ENCODE measurements at regions not wholly inside any gene's neighbourhood (a gene's known extent, or its start where the extent isn't known, plus 50 kb on each side); places are given as distances from the start of the nearest gene placed in this dataset.

GRCh38 chr7:50209461-50210135 lies 94.9 kb upstream of the IKZF1 start:
- H3K27ac ChIP-seq (ENCODE audit: control insufficient read depth, insufficient read depth, low read length), result no peak overlapping the region
- no peak for DNase-seq (ENCODE audit: low read depth, low spot score)
- no peak overlapping the region for H3K4me3 ChIP-seq (ENCODE audit: control insufficient read depth in 2 of 3, extremely low read depth in 1 of 3, insufficient read depth in 2 of 3, low read depth in 1 of 3, low read length in 3 of 3)
- no peak overlapping the region for H3K9ac ChIP-seq (ENCODE audit: control insufficient read depth, extremely low read depth, insufficient read depth, low read length)
- H3K4me1 ChIP-seq (ENCODE audit: control insufficient read depth, extremely low read depth, insufficient read depth, low read length), result no peaks in the 10 kb centered on the region
- H3K27me3 ChIP-seq (ENCODE audit: control insufficient read depth, extremely low read depth, insufficient read depth, low read length), result no peaks in the 10 kb centered on the region
- FAIRE-seq, result no peak
- no peaks in the 10 kb centered on the region for H4K20me1 ChIP-seq (ENCODE audit: control insufficient read depth, extremely low read depth, insufficient read depth, low read length)
- dilution Hi-C loops (cut with MboI; ENCODE audit: extremely low pct_ligation_motif_present, low sequenced_read_pairs), result no loop called here
- H3K4me2 ChIP-seq (ENCODE audit: control insufficient read depth, extremely low read depth, insufficient read depth, low read depth, low read length), result no peak overlapping the region
- H3K36me3 ChIP-seq (ENCODE audit: control insufficient read depth in 2 of 2, extremely low read depth in 1 of 2, insufficient read depth in 2 of 2, low read length in 2 of 2), result no peaks in the 10 kb centered on the region
- H3K9me1 ChIP-seq (ENCODE audit: control insufficient read depth, extremely low read depth, insufficient read depth, low read length), result no peaks in the 10 kb centered on the region
- H3K79me2 ChIP-seq (ENCODE audit: control insufficient read depth, insufficient read depth, low read length), result no peaks in the 10 kb centered on the region
- TF ChIP-seq CTCF (optimal IDR thresholded peaks at IDR 0.05 in 1 of 3, IDR thresholded peaks at IDR 0.05 in 1 of 3, conservative IDR thresholded peaks at IDR 0.05 in 1 of 3; ENCODE audit: extremely low read depth in 1 of 3, insufficient read depth in 2 of 3, low read length in 3 of 3) (no peak), EZH2 (IDR thresholded peaks at IDR 0.05; ENCODE audit: low read length) (no peak)
- H2AFZ ChIP-seq (ENCODE audit: control insufficient read depth, low read length), result no peak overlapping the region
- no peaks in the 10 kb centered on the region for H3K9me3 ChIP-seq (ENCODE audit: control insufficient read depth, low read depth, low read length)

GRCh38 chr7:50208378-50208982 lies 96.0 kb upstream of the IKZF1 start:
- H3K4me3 ChIP-seq (ENCODE audit: control insufficient read depth in 2 of 3, extremely low read depth in 1 of 3, insufficient read depth in 2 of 3, low read depth in 1 of 3, low read length in 3 of 3), result no peak overlapping the region
- H3K4me1 ChIP-seq (ENCODE audit: control insufficient read depth, extremely low read depth, insufficient read depth, low read length), result no peaks in the 10 kb centered on the region
- dilution Hi-C loops (cut with MboI; ENCODE audit: extremely low pct_ligation_motif_present, low sequenced_read_pairs), result no loop called here
- no peaks in the 10 kb centered on the region for H3K79me2 ChIP-seq (ENCODE audit: control insufficient read depth, insufficient read depth, low read length)
- no peaks in the 10 kb centered on the region for H3K9me3 ChIP-seq (ENCODE audit: control insufficient read depth, low read depth, low read length)
- no peak overlapping the region for H2AFZ ChIP-seq (ENCODE audit: control insufficient read depth, low read length)
- H3K9me1 ChIP-seq (ENCODE audit: control insufficient read depth, extremely low read depth, insufficient read depth, low read length), result no peaks in the 10 kb centered on the region
- DNase-seq (ENCODE audit: low read depth, low spot score) (no peak), FAIRE-seq (no peak)
- TF ChIP-seq EZH2 (IDR thresholded peaks at IDR 0.05; ENCODE audit: low read length), result no peak
- no peak for TF ChIP-seq CTCF (optimal IDR thresholded peaks at IDR 0.05 in 1 of 3, IDR thresholded peaks at IDR 0.05 in 1 of 3, conservative IDR thresholded peaks at IDR 0.05 in 1 of 3; ENCODE audit: extremely low read depth in 1 of 3, insufficient read depth in 2 of 3, low read length in 3 of 3)
- no peaks in the 10 kb centered on the region for H3K36me3 ChIP-seq (ENCODE audit: control insufficient read depth in 2 of 2, extremely low read depth in 1 of 2, insufficient read depth in 2 of 2, low read length in 2 of 2)
- no peak overlapping the region for H3K4me2 ChIP-seq (ENCODE audit: control insufficient read depth, extremely low read depth, insufficient read depth, low read depth, low read length)
- no peaks in the 10 kb centered on the region for H4K20me1 ChIP-seq (ENCODE audit: control insufficient read depth, extremely low read depth, insufficient read depth, low read length)
- no peak overlapping the region for H3K9ac ChIP-seq (ENCODE audit: control insufficient read depth, extremely low read depth, insufficient read depth, low read length)
- H3K27me3 ChIP-seq (ENCODE audit: control insufficient read depth, extremely low read depth, insufficient read depth, low read length), result no peaks in the 10 kb centered on the region
- H3K27ac ChIP-seq (ENCODE audit: control insufficient read depth, insufficient read depth, low read length), result no peak overlapping the region

Measured in keratinocyte (primary cell).